ENCODE measurements at regions not wholly inside any gene's neighbourhood (a gene's known extent, or its start where the extent isn't known, plus 50 kb on each side); places are given as distances from the start of the nearest gene placed in this dataset.

GRCh38 chr2:146777181-146777580, 1067.6 kb upstream of the ACVR2A start:
- TF ChIP-seq CTCF (IDR thresholded peaks at IDR 0.05) (no peak), EZH2 (IDR thresholded peaks at IDR 0.05; ENCODE audit: borderline replicate concordance, insufficient read depth, low read depth, low read length, poor library complexity, severe bottlenecking) (no peak)
